HG02885 (cell line): ENCODE measurements at regions not wholly inside any gene's neighbourhood (a gene's known extent, or its start where the extent isn't known, plus 50 kb on each side); places are given as distances from the start of the nearest gene placed in this dataset.
"Not testable (repeated sequence)": the region's sequence is repeated elsewhere in the genome, so short reads cannot be mapped to it uniquely, and the experiment has no call there.

Source experiments
- ATAC-seq: cut with Tn5 transposase; IDR thresholded peaks from one replicate; pipeline ENCODE4 v1.9.1; 2021; ENCODE audit warnings: mild to moderate bottlenecking; ENCODE audit not compliant: unreplicated experiment, poor library complexity

DNA sequence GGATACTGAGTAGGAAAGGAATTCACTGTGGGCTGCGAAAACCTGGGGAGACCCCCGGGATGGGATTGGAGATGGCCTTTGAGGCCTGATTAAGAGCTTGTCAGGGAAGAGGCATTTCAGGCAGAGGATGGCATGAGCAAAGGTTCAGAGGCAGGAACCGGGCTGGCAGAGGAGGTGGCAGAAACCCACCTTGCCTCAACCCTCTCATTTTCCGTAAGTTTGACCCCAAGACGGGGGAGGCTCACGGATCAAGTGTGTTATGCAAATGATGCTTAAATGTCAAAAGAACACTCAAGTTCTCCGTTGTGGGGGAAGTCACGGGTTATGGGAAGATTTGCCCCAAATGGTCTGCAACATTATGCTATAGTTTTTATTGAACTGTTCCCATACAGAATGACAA lies 88.3 kb downstream of the MYCN start:
- no peak for ATAC-seq

DNA sequence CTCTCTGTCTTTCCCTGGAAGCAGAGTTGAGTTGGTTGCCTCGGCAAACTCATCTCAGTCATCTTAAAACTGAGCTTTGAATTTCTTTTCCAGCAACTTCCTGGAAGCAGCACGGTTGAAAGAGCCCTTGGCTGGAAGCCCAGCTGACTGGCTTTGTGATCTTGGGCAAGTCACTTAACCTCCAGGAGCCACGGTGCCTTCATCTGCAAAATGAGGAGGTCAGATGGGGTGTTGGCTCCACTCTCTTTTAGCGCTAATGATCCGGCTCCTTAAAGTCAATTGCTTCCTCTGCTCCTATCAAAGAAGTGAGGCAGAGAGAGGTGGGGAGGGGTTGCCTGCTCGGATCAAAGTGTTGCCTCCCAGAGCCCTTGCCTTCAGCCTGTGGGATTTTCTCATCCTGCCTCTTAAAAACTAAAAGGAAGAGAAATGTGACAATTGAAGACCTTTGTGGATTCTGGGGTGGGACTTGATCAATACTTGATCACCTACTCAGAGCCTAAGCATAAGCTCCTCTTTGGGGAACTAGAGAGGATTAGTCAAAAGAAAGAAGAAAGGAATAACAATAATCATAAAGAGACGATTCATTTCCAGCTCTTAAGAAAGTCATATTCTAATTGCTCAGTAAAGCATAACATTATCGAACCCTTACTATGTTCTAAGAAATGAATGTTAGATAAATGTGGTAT lies 86.6 kb downstream of the MYCN start:
- no peak for ATAC-seq

DNA sequence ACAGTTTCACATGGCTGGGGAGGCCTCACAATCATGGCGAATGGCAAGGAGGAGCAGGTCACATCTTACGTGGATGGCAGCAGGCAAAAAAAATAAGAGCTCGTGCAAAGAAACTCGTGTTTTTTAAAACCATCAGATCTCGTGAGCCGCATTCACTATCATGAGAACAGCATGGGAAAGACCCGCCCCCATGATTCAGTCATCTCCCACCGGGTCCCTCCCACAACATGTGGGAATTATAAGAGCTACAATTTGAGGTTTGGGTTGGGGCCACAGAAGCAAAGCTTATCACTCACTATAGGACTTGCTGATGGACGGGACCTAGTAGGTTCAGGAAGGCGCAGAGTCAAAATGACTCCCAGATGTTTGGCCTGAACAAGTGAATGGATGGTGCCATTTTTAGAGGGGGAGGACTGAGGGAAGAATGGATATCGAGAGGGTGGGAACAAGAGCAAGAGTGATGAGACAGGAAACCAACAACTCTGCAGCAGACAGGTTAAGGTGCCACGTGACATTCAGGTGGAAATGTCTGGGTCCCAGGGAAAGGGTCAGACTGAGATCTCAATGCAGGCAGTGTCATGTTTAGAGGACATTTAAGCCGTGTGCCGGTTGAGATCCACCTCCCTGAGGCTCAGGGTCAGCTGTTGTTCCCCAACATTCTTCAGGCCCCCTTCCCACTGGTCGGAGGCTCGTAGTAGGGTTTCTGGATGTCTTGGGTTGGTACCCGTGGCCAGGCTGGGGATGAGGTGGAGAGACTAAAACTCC lies 85.7 kb downstream of the MYCN start:
- ATAC-seq: no peak

DNA sequence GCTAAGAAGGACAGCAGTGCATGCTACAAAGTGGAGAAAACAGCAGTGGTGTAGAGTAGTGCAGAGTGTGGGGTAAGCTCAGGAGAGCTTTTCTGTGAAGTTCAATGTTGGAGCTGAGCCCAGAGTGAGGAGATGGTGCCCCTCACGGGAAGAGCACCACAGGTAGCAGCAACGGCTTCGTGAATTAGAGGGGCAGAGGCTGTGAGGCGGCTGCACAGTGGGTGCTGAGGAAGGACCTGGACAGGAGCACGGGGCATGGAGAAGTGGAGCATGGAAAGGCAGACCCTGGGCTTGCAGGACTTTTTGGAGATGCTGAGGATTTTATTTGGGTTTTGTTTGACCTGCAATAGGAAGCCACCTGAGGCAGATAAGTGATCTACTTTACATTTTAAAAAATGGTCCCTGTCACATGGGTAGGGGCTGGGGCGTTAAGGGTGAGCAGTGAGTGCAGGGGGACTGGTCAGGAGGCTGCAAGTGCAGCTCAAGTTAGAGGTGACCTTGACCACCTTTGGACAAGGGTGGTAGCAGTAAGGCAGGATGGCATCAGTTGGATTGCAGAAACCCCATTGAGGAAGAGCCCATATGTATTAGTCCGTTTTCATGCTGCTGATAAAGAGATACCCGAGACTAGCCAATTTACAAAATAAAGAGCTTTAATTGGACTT lies 85.0 kb downstream of the MYCN start:
- ATAC-seq: no peak

DNA sequence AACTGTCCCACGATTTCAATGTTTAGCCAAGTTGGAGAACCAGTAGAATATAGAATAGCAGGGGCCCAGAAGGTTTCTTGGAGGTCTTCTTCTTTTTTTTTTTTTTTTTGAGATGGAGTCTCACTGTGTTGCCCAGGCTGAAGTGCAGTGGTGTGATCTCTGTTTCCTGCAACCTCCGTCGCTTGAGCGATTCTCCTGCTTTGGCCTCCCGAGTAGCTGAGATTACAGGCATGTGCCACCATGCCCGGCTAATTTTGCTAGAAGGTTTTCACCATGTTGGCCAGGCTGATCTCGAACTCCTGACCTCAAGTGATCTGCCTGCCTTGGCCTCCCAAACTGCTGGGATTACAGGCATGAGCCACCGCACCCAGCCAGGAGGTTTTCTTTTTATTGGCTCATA lies 84.3 kb downstream of the MYCN start:
- not testable (repeated sequence) for ATAC-seq

DNA sequence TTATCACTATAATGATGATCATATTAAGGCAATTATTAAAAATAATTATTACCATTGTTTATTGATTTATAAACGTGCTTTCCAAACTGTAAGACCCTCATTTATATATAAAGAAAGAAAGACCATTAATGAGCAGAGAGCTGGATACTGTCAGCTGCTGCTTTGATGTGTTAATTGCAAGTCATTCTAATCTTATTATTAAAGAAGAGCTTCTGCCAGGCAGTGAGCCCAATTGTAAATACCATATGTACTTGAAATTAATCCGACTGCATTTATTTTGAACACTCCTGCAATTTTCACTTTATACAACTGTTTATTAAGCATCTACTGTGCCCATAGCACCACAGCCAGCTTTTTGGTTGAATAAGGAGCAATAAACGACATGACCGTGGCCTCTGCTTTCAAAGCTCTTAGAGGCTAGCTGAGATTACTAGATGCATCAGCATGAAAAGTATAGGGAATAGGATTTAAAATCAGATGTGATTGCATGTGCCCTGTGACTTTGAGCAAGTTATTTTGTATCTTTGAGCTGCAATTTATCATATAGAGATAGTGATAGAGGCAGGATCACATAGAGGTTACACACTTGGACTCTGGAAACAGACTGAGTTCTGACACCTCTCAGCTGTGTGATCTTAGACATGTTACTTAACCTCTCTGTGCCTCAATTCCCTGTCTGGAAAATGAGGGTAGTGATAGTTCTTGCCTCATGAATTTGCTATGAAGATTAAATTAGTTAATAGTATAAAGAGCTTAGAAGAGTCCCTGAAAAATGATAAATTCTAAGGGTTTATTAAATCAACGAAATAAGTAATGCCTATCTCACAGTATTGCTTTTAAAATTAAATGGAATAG lies 83.4 kb downstream of the MYCN start:
- no peak for ATAC-seq

DNA sequence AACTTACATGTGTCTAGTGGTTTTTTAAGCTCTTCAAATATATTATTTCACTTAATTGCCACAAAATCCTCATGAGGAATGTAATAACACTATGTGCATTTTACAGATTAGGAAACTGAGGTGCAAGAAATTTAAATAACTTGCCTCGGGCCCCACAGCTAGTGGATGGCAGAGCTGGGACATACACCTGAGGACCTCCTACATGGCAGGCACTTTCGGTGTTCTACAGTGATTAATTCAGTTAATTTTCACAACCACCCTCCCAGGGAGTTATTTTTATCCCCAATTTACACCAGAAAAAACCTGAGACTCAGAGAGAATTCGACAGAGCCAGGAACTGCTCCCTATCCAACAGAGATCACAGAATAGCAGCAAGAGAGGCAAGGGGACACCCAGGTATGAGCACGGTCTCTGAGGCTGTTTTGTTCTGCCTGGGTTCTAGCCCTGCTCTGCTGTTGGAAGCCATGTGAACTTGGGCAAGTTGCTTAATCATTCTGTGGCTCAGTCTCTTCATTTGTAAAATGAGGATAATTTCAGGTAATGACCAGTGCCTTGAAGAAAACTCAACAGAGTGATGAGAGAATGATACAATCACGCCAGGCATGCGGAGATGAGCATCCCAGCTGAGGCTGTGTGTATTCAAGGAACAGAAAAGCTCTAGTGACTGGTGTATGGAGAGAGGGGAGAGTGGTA lies 82.3 kb downstream of the MYCN start:
- no peak for ATAC-seq

DNA sequence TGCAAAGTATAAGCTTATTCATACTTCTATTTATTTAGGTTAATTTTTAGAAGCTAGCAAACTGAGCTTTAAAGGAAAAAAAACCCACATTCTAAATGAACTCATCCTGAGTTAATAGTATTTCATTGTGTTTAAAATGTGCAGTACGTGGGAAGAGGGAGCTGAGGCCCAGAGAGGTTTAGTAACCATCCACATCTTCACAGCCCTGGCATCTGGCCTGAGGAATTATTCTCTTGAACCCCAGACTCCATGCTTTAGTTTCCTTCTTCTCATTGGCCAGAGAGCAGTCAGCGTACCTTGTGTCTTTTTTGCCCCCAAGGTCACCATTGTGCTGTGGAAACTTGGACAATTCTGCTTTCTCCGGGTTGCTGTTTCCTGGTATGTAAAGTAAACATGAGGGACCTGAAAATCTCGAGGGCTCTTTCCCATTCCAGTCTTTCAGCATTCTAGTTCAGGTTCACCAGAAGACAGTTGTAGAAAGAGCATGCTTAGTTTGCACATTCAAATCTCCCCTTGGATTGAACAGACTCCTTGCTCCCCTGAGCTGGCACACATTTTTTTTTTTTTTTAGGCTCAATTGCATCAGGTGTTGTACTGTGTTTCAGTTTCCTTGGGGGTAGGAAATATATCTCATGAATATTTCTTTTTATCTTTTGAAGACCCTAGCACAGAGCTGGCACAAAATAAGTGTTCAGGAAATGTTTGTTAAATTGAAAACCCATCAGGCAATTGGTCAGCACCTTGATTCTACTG lies 81.4 kb downstream of the MYCN start:
- ATAC-seq: no peak

DNA sequence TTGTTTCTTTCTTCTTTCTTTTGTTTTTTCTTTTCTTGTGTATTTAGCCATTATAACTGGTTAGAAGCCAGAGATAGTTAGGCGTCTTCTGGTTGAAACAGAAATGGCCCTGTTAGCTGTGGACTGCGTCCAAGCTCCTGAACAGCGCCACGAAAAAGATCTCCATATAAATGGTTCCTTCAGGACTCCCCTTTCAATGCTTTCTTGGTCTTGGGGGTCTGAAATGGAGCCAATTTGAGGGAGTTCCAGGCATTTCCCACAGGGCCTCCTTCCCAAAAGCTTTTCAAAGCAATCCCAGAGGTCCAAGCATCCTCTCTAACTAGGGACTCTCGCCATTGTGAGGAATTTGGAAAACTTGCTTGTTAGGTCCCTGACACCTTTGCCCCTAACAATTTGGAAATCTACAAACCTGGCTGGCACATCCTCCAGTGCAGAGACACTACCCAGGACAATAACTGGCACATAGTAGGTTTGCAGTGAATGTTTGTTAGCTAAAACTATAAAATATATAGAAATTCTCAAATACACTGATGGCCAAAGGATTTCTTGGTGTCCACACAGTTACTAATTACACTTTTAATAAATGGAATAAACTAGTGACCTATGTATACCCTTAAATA lies 80.1 kb downstream of the MYCN start:
- ATAC-seq: no peak

DNA sequence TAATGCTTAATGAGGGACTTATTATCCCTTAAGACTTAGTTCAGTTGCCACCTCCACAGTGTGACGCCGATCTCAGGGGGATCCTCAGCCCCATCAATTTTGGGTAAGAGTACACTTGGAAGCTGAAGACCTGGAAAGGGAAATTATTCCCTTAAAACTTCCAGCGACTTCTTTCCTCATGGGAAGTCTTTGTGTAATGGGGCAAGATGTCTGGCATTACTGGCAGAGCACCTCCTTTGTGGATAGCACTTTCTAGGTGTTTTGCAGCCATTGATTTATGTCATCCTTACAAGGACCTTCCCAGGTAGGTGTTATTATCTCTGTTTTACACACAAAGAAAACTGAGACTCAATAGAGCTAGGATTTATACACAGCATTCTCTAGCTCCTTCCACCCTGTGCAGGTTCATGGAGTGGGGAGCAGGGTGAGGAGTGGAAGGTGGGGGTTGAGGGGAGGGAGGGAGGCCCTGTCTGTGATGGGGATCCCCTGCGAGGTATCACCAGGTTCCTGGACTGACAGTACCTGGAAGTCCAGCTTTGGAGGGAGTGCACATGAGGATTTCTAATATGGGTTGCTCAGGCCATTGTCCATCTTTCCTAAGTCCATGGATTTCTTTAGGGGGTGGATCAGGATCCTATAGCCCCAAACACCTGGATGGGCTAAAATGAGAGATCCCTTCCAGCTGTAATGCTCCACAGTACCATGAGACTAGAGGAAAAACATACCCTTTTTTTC lies 79.4 kb downstream of the MYCN start:
- ATAC-seq: no peak

DNA sequence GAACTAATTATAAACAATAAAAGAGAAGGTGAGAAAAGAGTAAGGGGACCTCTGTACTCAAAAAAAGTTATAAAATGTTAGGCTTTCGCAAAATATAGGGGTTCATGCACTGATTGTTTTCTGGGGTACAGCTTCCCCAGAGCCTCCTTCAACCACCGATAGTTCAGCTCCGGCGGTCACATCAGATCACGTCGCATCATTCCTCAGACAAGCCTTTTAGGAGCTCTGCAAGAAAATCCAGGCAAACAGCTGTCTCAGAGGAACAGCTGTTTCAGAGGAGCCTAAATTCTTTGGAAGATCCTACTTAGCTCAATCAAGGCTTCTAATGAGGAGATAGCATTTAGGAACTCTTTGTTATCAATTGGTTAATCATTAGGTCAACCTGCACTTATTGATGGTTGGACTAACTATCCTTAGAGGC lies 78.7 kb downstream of the MYCN start:
- ATAC-seq: no peak

DNA sequence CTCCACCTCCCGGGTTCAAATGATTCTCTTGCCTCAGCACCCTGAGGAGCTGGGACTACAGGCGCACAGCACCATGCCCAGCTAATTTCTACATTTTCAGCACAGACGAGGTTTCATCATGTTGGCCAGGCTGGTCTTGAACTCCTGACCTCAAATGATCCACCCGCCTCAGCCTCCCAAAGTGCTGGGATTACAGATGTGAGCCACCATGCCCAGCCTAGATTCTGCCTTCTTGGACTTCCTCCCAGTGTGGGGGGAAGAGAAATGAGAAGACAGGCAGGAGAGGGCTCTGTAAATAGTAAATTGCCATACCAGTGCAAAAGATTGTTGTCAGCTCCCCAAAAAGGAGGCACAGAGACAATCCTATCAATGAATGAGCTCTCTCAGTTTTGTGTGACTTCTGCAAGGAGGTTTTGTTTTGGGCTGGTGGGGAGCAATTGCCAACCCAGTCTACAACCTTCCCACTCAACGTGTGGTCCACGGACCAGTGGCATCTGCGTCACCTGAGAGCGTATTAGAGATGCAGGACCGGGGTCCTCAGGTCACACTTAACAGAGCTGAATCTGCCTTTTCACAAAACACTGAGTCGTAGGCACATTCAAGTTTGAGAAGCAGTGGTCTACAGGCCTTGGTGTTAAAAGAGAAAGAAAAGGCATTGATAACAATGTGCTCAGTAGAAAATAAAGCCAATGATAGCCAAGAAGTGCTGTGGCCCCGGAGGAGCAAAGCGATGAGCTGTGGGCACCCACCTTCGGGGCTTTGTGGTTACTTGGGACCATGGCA lies 78.1 kb downstream of the MYCN start:
- ATAC-seq: no peak

DNA sequence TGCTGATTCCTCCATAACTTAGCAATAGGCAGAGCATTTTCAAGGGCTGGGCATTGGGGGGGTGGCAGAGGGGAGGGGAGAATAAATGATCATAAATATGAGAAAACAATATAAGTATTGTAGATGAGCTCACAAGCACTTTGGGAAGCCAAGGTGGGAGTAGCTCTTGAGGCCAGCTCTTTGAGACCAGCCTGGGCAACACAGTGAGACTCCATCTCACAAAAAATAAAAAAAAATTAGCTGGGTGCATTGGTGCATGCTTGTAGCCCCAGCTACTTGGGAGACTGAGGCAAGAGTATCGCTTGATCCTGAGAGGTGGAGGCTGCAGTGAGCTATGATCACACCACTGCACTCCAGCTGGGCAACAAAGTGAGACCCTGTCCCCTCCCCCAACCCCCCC lies 75.9 kb downstream of the MYCN start:
- ATAC-seq: no peak

DNA sequence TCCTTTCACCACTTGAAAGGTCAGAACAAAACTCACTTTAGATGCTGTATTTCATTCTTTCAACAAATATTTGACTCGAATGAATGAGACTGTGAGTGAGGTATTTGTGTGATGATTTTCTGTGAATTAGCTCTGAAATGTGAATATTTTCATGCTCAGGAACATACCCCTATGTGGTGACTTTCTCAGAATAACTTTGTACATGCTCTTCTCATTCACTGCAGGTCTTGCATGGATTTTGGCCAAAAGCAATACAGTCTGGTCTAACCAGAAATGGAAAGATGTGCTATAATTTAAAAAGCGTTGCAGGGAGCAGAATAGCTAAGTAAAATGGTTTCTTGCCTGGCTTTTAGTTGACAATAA lies 75.5 kb downstream of the MYCN start:
- ATAC-seq: no peak

DNA sequence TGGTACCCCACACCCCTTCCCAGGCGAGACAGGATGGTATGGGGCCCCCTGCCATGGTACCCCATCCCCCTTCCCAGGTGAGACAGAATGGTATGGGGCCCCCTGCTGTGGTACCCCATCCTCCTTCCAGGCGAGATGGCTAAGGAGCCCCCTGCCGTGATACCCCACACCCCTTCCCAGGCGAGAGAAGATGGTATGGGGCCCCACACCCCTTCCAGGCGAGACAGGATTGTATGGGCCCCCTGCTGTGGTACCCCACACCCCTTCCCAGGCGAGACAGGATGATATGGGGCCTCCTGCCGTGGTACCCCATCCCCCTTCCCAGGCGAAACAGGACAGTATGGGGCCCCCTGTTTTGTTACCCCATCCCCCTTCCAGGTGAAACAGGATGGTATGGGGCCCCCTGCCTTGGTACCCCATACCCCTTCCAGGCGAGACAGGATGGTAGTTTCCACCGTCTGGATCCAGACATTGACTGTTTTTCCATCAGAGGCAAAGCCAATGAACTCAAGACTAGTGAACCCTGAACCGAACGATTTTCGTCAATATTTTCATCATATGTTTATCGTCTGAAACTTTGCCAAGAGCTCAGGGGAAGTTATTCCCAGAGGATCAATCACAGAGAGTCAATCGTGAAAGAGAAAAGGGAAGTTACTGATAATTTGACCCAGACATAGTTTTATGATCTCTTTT lies 75.0 kb downstream of the MYCN start:
- ATAC-seq: no peak

DNA sequence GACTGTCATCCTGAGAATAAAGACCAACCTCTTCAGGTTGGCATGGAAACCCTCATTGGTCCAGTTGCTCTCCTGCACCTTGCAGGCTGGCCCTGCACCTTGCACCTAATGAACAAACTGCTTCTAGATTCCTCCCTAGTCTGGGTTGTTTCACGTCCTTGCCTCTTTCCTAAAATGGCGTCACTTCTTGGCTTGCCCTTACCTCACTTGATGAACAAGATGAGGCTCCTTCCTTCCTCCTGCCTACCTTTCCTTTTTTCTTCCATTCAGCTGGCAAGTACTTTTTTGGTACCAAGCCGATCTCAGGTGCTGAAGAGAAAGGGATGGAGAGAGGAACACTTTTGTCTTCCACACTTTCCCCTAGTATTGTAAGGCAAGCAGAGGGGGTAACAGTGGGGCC lies 74.5 kb downstream of the MYCN start:
- ATAC-seq: no peak
